ENCODE measurements at regions not wholly inside any gene's neighbourhood (a gene's known extent, or its start where the extent isn't known, plus 50 kb on each side); places are given as distances from the start of the nearest gene placed in this dataset.

- no peak overlapping the region for H3K4me3 ChIP-seq (ENCODE audit: low read length)
- H3K36me3 ChIP-seq (ENCODE audit: control insufficient read depth, insufficient read depth, low read length), result no peaks in the 10 kb centered on the region
- H3K27ac ChIP-seq (ENCODE audit: low read length), result no peak overlapping the region
- no peaks in the 10 kb centered on the region for H3K9me3 ChIP-seq (ENCODE audit: control insufficient read depth, low read depth, low read length)
- H3K27me3 ChIP-seq (ENCODE audit: control insufficient read depth, insufficient read depth, low read length), result no peaks in the 10 kb centered on the region
- whole genome bisulfite sequencing (ENCODE audit: insufficient coverage, low lambda C conversion rate), result no CpG with 5 or more reads among the region's 11 CpGs
- no peaks in the 10 kb centered on the region for H3K4me1 ChIP-seq (ENCODE audit: control insufficient read depth, insufficient read depth, low read length)
- peak in 1 of 2 donors; percentile 44 for DNase-seq
These were observed 202.9 kb upstream of the IRX3 start for GRCh38 chr16:54489225-54490111.

DNA sequence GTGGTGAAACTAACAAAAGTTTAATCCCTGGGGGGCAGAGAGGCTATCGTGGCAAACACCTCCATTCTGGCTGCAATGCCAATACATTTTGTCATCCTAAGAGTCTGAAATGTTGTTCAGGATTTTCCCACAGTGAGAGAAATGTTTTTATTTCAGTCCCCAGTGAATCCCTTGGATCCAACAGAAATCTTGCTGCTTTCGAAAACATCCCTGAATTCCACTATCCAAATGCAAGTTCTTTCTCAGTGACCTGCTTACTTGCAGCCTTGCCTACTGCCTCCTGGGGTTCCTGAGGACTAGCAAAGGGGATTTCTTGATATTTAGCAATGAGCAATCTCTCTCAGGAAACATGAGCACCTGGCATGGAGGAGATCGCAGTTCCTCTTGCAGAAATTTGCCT is 202.1 kb upstream of the IRX3 start:
- Histone ChIP-seq H3K4me3 (ENCODE audit: low read length) (no peak overlapping the region), H3K27me3 (ENCODE audit: control insufficient read depth, insufficient read depth, low read length) (no peaks in the 10 kb centered on the region), H3K4me1 (ENCODE audit: control insufficient read depth, insufficient read depth, low read length) (no peaks in the 10 kb centered on the region), H3K36me3 (ENCODE audit: control insufficient read depth, insufficient read depth, low read length) (no peaks in the 10 kb centered on the region), H3K9me3 (ENCODE audit: control insufficient read depth, low read depth, low read length) (no peaks in the 10 kb centered on the region), H3K27ac (ENCODE audit: low read length) (no peak overlapping the region)
- DNase-seq, result no peak
- WGBS (ENCODE audit: insufficient coverage, low lambda C conversion rate), result no CpG with 5 or more reads among the region's 3 CpGs

GRCh38 chr16:54487933-54488332 is 201.3 kb upstream of the IRX3 start:
- no peaks in the 10 kb centered on the region for H3K9me3 ChIP-seq (ENCODE audit: control insufficient read depth, low read depth, low read length)
- no peaks in the 10 kb centered on the region for H3K36me3 ChIP-seq (ENCODE audit: control insufficient read depth, insufficient read depth, low read length)
- no peak overlapping the region for H3K27ac ChIP-seq (ENCODE audit: low read length)
- WGBS (ENCODE audit: insufficient coverage, low lambda C conversion rate), result 86% methylated on average over 3 of the region's 3 CpGs
- no peak overlapping the region for H3K4me3 ChIP-seq (ENCODE audit: low read length)
- no peaks in the 10 kb centered on the region for H3K27me3 ChIP-seq (ENCODE audit: control insufficient read depth, insufficient read depth, low read length)
- DNase-seq, result no peak
- no peaks in the 10 kb centered on the region for H3K4me1 ChIP-seq (ENCODE audit: control insufficient read depth, insufficient read depth, low read length)

GRCh38 chr16:54484700-54485099 is 198.1 kb upstream of the IRX3 start:
- no peak overlapping the region for H3K4me3 ChIP-seq (ENCODE audit: low read length)
- no CpG with 5 or more reads among the region's 9 CpGs for WGBS (ENCODE audit: insufficient coverage, low lambda C conversion rate)
- no peak for DNase-seq
- no peaks in the 10 kb centered on the region for H3K4me1 ChIP-seq (ENCODE audit: control insufficient read depth, insufficient read depth, low read length)
- H3K27ac ChIP-seq (ENCODE audit: low read length), result no peak overlapping the region
- no peaks in the 10 kb centered on the region for H3K9me3 ChIP-seq (ENCODE audit: control insufficient read depth, low read depth, low read length)
- no peaks in the 10 kb centered on the region for H3K36me3 ChIP-seq (ENCODE audit: control insufficient read depth, insufficient read depth, low read length)
- no peaks in the 10 kb centered on the region for H3K27me3 ChIP-seq (ENCODE audit: control insufficient read depth, insufficient read depth, low read length)

DNA sequence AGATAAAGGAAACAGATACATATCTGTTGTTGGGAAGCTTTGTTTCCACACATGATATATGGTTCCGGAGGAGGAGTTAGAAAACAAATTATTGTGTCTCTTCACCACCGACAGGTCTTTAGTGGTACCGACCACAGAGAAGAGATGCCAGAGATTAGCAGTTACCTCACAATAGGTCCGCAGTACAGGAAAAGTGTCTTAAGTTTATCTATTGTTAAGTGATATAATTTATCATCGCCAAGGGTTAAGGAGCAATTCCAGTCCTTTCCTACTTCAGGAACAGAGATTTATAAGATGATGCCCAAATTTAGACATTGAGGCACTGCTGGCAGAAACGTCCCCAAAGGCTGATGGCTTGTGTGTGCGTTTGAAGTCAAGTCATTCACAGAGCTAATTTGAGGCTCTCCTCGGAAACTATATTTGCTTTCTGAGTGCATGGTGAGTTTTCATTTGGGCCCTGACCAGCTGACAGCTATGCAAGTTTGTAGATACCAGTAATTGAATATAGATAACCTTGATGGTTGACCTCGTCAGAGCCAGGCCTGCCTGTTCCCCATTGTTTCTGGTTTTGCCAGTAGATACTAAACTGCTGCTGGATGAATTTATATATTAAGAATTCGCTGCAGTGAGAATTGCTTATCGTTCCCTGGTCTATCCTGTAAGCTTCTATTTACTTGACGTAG is 196.4 kb upstream of the IRX3 start:
- Histone ChIP-seq H3K4me3 (ENCODE audit: low read length) (no peak overlapping the region), H3K9me3 (ENCODE audit: control insufficient read depth, low read depth, low read length) (no peaks in the 10 kb centered on the region), H3K36me3 (ENCODE audit: control insufficient read depth, insufficient read depth, low read length) (no peaks in the 10 kb centered on the region), H3K27ac (ENCODE audit: low read length) (no peak overlapping the region), H3K27me3 (ENCODE audit: control insufficient read depth, insufficient read depth, low read length) (no peaks in the 10 kb centered on the region), H3K4me1 (ENCODE audit: control insufficient read depth, insufficient read depth, low read length) (no peaks in the 10 kb centered on the region)
- DNase-seq, result no peak
- 40% methylated on average over 2 of the region's 12 CpGs for whole genome bisulfite sequencing (ENCODE audit: insufficient coverage, low lambda C conversion rate)

GRCh38 chr16:54480429-54480828 is 193.8 kb upstream of the IRX3 start:
- DNase-seq, result no peak
- H3K4me1 ChIP-seq (ENCODE audit: control insufficient read depth, insufficient read depth, low read length), result no peaks in the 10 kb centered on the region
- no peaks in the 10 kb centered on the region for H3K27me3 ChIP-seq (ENCODE audit: control insufficient read depth, insufficient read depth, low read length)
- WGBS (ENCODE audit: insufficient coverage, low lambda C conversion rate), result no CpG with 5 or more reads among the region's 5 CpGs
- H3K9me3 ChIP-seq (ENCODE audit: control insufficient read depth, low read depth, low read length), result no peaks in the 10 kb centered on the region
- H3K36me3 ChIP-seq (ENCODE audit: control insufficient read depth, insufficient read depth, low read length), result no peaks in the 10 kb centered on the region
- H3K27ac ChIP-seq (ENCODE audit: low read length), result no peak overlapping the region
- no peak overlapping the region for H3K4me3 ChIP-seq (ENCODE audit: low read length)

DNA sequence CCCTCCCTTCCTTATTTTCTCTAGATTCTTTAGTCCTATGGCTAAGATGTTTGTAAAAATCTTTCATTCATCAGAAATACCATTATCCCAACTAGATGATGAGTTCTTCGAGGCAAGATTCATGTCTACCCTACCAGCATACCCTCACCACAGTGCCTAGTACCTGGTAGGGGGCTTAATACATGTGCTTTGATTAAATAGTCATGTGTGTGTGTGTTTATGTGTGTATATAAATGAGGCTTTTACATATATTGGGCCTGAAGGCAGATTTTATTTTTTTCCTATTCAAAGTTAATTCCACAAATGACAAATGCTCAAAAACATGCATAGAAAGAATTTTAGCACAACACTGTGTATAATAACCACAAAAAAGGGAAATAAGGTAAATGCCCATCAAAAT is 193.0 kb upstream of the IRX3 start:
- no peak for DNase-seq
- Histone ChIP-seq H3K27ac (ENCODE audit: low read length) (no peak overlapping the region), H3K4me1 (ENCODE audit: control insufficient read depth, insufficient read depth, low read length) (no peaks in the 10 kb centered on the region), H3K9me3 (ENCODE audit: control insufficient read depth, low read depth, low read length) (no peaks in the 10 kb centered on the region), H3K36me3 (ENCODE audit: control insufficient read depth, insufficient read depth, low read length) (no peaks in the 10 kb centered on the region), H3K27me3 (ENCODE audit: control insufficient read depth, insufficient read depth, low read length) (peaks cover 2% of the 10 kb centered on the region), H3K4me3 (ENCODE audit: low read length) (no peak overlapping the region)
- no CpG with 5 or more reads among the region's 1 CpG for WGBS (ENCODE audit: insufficient coverage, low lambda C conversion rate)

DNA sequence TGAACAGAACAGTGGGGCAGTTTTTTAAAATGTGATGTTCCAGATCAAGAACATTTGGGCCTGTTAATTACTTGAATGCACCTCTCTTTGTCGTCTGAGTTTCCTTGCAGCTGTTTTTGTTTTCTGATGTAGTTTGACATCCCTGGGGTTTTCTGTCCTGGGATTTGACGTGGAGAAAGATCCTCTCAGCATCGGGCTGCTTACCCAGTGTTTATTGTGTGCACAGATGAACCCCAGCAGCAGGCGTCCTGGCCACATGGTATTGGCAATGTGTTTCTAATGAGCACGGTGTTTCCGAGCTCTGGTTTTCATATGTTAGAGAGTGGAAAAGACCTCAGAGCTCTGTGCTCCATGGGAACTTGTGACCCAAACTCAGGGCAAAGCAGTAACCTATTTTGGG is 191.1 kb upstream of the IRX3 start:
- WGBS (ENCODE audit: insufficient coverage, low lambda C conversion rate), result 83% methylated on average over 1 of the region's 6 CpGs
- Histone ChIP-seq H3K4me3 (ENCODE audit: low read length) (no peak overlapping the region), H3K27me3 (ENCODE audit: control insufficient read depth, insufficient read depth, low read length) (peaks cover 3% of the 10 kb centered on the region), H3K4me1 (ENCODE audit: control insufficient read depth, insufficient read depth, low read length) (no peaks in the 10 kb centered on the region), H3K9me3 (ENCODE audit: control insufficient read depth, low read depth, low read length) (no peaks in the 10 kb centered on the region), H3K27ac (ENCODE audit: low read length) (no peak overlapping the region), H3K36me3 (ENCODE audit: control insufficient read depth, insufficient read depth, low read length) (no peaks in the 10 kb centered on the region)
- no peak for DNase-seq

- Histone ChIP-seq H3K27ac (ENCODE audit: low read length) (no peak overlapping the region), H3K4me3 (ENCODE audit: low read length) (no peak overlapping the region), H3K27me3 (ENCODE audit: control insufficient read depth, insufficient read depth, low read length) (peaks cover 3% of the 10 kb centered on the region), H3K9me3 (ENCODE audit: control insufficient read depth, low read depth, low read length) (no peaks in the 10 kb centered on the region), H3K36me3 (ENCODE audit: control insufficient read depth, insufficient read depth, low read length) (no peaks in the 10 kb centered on the region), H3K4me1 (ENCODE audit: control insufficient read depth, insufficient read depth, low read length) (no peaks in the 10 kb centered on the region)
- 59% methylated on average over 3 of the region's 5 CpGs for WGBS (ENCODE audit: insufficient coverage, low lambda C conversion rate)
- DNase-seq, result no peak
These were observed 188.5 kb upstream of the IRX3 start for GRCh38 chr16:54475019-54475601.

DNA sequence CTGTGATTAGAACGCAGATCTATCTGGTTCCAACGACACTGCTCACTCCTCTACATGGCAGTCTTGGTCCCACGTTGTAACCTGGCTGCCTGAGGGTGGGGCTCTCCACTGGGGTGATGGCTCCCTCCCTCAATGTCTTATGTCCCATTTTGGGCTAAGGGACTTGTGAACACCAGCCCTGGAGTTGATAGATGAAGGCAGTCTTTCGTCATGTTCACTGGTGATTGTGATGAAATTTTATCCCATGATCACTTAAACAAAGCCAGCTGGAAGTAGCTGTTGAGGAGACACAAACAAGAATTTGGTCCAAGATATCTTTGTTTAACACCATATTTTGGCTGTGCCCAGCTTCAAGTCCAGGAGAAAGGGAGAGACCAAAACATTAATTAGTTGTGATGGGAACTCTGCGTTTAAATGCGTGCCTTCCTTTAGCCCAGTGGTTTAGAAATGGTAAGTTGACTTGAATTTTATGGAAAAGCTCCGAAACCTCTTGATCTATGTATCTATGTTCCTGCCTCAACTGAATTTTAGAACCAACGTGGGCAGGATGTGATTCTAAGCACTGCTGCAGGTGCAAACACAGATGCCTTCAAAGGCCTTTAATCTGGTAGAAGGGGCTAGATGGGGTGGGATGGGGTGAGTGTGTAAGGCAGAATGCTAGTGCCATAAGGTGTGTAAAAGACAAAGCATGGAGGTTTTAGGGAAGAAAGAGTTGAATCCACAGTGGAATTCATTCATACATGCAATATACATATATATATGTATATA is 186.8 kb upstream of the IRX3 start:
- H3K27me3 ChIP-seq (ENCODE audit: control insufficient read depth, insufficient read depth, low read length), result peaks cover 3% of the 10 kb centered on the region
- DNase-seq, result no peak
- H3K36me3 ChIP-seq (ENCODE audit: control insufficient read depth, insufficient read depth, low read length), result no peaks in the 10 kb centered on the region
- no CpG with 5 or more reads among the region's 8 CpGs for WGBS (ENCODE audit: insufficient coverage, low lambda C conversion rate)
- no peaks in the 10 kb centered on the region for H3K9me3 ChIP-seq (ENCODE audit: control insufficient read depth, low read depth, low read length)
- no peak overlapping the region for H3K27ac ChIP-seq (ENCODE audit: low read length)
- H3K4me1 ChIP-seq (ENCODE audit: control insufficient read depth, insufficient read depth, low read length), result no peaks in the 10 kb centered on the region
- no peak overlapping the region for H3K4me3 ChIP-seq (ENCODE audit: low read length)

Data from large intestine (tissue), 3 donors.